ENCODE measurements at regions not wholly inside any gene's neighbourhood (a gene's known extent, or its start where the extent isn't known, plus 50 kb on each side); places are given as distances from the start of the nearest gene placed in this dataset.
A peak's percentile ranks its signal among the peaks of the same experiment; 100 is the strongest.

DNA sequence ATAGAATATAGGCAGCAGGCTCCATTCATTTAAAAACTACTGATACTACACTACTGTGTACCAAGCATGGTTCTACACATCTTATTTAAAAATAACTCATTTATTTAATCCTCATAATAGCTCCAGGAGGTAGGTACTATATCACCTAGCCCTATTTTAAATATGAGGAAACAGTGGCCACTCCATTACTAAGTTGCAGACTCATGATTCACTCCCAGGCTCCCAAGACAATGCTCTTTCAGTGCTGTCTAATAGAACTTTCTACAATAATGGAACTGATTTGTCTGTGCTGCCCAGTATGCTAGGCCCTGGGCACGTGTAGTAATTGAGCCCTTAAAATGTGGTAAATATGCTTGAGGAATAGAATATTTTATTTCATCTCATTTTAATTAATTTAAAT lies 357.1 kb downstream of the LTN1 start:
- no peaks in the 10 kb centered on the region for H3K36me3 ChIP-seq
- H3K9me3 ChIP-seq = no peaks in the 10 kb centered on the region
- peak overlapping the region; percentile 50 to 68 for H3K27ac ChIP-seq
- TF ChIP-seq, protein P1, sequence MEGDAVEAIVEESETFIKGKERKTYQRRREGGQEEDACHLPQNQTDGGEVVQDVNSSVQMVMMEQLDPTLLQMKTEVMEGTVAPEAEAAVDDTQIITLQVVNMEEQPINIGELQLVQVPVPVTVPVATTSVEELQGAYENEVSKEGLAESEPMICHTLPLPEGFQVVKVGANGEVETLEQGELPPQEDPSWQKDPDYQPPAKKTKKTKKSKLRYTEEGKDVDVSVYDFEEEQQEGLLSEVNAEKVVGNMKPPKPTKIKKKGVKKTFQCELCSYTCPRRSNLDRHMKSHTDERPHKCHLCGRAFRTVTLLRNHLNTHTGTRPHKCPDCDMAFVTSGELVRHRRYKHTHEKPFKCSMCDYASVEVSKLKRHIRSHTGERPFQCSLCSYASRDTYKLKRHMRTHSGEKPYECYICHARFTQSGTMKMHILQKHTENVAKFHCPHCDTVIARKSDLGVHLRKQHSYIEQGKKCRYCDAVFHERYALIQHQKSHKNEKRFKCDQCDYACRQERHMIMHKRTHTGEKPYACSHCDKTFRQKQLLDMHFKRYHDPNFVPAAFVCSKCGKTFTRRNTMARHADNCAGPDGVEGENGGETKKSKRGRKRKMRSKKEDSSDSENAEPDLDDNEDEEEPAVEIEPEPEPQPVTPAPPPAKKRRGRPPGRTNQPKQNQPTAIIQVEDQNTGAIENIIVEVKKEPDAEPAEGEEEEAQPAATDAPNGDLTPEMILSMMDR (IDR thresholded peaks at IDR 0.05) = no peak
- H3K27me3 ChIP-seq = no peaks in the 10 kb centered on the region
- H3K4me1 ChIP-seq = peaks cover 0 to 29% of the 10 kb centered on the region in 2 donors
- H3K4me3 ChIP-seq = no peak overlapping the region
- no peak for DNase-seq (ENCODE audit: low spot score)

DNA sequence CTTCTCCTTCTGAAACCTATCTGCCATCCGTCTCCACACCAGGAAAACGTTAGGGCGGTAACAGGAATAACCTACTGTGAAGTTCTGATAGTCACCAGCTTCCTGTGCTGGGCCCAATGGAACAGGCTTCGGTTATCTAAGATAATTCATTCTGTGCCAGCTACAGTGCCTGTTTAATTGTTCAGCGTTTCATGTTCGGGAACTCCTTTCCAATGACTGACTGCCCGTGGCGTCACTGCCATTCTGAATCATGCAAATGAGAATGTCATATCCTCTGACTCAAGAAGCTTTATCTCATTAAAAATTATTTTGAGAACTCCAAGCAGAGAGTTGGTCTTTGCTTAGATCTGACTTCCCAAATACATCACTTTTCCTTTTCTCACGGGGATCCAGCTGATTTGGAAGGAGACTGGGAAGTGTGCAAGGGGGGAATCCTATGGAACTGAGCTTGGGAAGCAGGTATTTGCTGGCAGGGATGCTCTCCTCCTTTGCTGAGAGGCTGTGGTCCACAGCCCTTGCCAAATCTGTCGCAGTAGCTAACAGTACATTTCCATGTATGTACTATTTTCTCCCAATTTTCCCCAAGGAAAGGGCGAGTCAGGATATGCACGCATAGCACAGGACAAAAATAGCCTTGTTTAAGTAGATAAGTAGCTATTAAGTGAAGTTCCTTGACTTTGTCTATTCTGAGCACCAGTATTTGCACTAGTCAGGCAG lies 358.7 kb downstream of the LTN1 start:
- H3K4me1 ChIP-seq = peaks cover 0 to 35% of the 10 kb centered on the region in 2 donors
- peak; percentile 76 for DNase-seq (ENCODE audit: low spot score)
- H3K36me3 ChIP-seq = no peaks in the 10 kb centered on the region
- H3K4me3 ChIP-seq = no peak overlapping the region
- no peaks in the 10 kb centered on the region for H3K27me3 ChIP-seq
- H3K9me3 ChIP-seq = no peaks in the 10 kb centered on the region
- peak overlapping the region; percentile 68 to 81 for H3K27ac ChIP-seq
- TF ChIP-seq, protein P1 (IDR thresholded peaks at IDR 0.05) = no peak

DNA sequence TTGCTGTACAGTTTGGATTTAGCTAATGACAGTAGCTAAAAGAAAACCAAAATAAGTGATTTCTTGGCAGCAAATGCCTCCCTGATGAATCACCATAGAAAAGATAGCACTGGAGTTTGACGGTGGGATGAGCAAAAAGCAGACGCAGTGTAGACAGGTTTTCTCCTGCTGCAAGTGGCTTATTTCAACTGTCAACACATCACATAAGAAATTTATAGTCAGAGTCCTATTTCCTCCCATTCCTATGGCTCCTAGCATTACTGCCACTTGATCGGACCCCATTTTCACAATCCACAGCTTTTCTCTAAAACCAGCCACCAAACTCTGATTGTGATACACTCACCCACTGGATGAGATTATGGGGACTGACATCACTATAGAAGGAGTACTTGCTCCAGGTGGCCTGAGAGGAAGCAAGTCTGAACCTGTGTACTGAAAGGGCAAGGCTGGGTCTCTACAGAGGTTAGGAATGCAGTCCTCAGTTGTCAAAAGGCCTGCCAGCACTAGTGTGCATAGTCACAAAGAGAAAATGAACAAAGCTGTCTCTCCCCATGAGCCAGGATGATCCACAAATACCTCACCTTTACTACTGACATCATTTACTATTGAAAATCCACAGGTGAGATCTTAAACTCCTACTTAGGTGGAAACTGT lies 359.8 kb downstream of the LTN1 start:
- Histone ChIP-seq H3K9me3 (no peaks in the 10 kb centered on the region), H3K27ac (peak overlapping the region; percentile 73 to 81), H3K4me3 (peak overlapping the region in 1 of 2 donors; percentile 4), H3K27me3 (no peaks in the 10 kb centered on the region), H3K36me3 (no peaks in the 10 kb centered on the region), H3K4me1 (peaks cover 0 to 35% of the 10 kb centered on the region in 2 donors)
- no peak for DNase-seq (ENCODE audit: low spot score)
- TF ChIP-seq, protein P1 (IDR thresholded peaks at IDR 0.05) = no peak

DNA sequence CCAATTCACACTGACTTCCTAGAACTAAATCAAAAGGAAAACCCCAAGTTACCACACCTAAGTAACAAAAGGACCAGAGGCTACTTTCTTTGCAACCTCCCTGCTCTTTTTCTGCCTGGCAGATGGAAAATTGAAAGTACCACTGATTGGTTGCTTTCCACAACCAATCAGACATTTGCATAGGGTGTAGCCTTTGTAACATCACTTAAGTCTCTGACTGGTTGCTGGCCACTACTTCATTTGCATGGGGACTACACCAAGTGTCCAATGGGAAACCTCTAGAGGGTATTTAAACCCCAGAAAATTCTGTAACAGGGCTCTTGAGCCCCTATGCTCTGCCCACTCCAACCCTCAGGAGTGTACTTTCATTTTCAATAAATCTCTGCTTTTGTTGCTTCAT lies 365.0 kb downstream of the LTN1 start:
- no peaks in the 10 kb centered on the region for H3K27me3 ChIP-seq
- H3K9me3 ChIP-seq = no peaks in the 10 kb centered on the region
- no peaks in the 10 kb centered on the region for H3K36me3 ChIP-seq
- no peak overlapping the region for H3K4me3 ChIP-seq
- DNase-seq (ENCODE audit: low spot score) = no peak
- peaks cover 0 to 15% of the 10 kb centered on the region in 2 donors for H3K4me1 ChIP-seq
- no peak overlapping the region for H3K27ac ChIP-seq
- TF ChIP-seq, protein P1 (IDR thresholded peaks at IDR 0.05) = no peak

DNA sequence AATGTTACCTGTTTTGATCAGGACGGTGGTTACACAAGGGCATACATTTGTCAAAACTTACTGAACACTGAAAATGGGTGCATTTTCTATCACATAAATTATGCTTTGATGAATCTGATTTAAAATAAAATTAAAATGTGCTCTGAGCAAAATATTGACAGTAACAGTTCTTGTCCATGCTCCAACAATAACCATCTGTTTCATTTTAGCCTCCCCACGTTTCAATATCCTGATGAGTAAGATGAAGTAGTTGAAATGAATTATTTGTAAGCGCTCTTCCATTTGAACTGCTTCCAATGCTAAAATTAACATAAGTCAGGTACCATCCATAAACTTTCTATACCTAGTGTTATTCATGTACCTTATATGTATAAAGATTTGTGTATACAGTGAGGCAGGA lies 365.4 kb downstream of the LTN1 start:
- Histone ChIP-seq H3K4me1 (peaks cover 0 to 10% of the 10 kb centered on the region in 2 donors), H3K27ac (no peak overlapping the region), H3K9me3 (no peaks in the 10 kb centered on the region), H3K27me3 (no peaks in the 10 kb centered on the region), H3K36me3 (no peaks in the 10 kb centered on the region), H3K4me3 (no peak overlapping the region)
- no peak for DNase-seq (ENCODE audit: low spot score)
- TF ChIP-seq, protein P1 (IDR thresholded peaks at IDR 0.05) = no peak
